WTC11 (cell line): ENCODE measurements at regions not wholly inside any gene's neighbourhood (a gene's known extent, or its start where the extent isn't known, plus 50 kb on each side); places are given as distances from the start of the nearest gene placed in this dataset.

ENCODE experiments used
- ATAC-seq: fragments of 200-7000 bp; cut with Tn5 transposase; 2 replicates; pipeline ENCODE4 v1.10.0; 2021; ENCODE audit warnings: mild to moderate bottlenecking, moderate library complexity
- CTCF ChIA-PET: fragments of 300-600 bp; sonication (Branson Sonifier 250); formaldehyde crosslinking; loops from one replicate; lab custom pipeline; 2021; ENCODE audit warnings: antibody characterized with exemption; lab: Charles Lee
- POLR2A ChIA-PET: fragments of 350-600 bp; sonication (Branson Sonifier 250); formaldehyde crosslinking; loops from one replicate; lab custom pipeline; 2021; ENCODE audit warnings: antibody characterized with exemption; lab: Charles Lee
- DNase-seq: peaks from one replicate; pipeline ENCODE4 v3.0.0; 2021; ENCODE audit warnings: low spot score
- H3K27ac Mint-ChIP-seq: 2 replicates; pipeline ENCODE4 v1.8.0; 2021; ENCODE audit warnings: mixed read lengths
- H3K27me3 Mint-ChIP-seq: 2 replicates; pipeline ENCODE4 v1.8.0; 2021; ENCODE audit warnings: low read depth, mild to moderate bottlenecking, moderate library complexity, mixed read lengths
- H3K36me3 Mint-ChIP-seq: 2 replicates; pipeline ENCODE4 v1.8.0; 2021; ENCODE audit warnings: mixed read lengths
- H3K4me1 Mint-ChIP-seq: 2 replicates; pipeline ENCODE4 v1.8.0; 2022; ENCODE audit warnings: mixed read lengths
- H3K4me3 Mint-ChIP-seq: 2 replicates; pipeline ENCODE4 v1.8.0; 2021; ENCODE audit warnings: mild to moderate bottlenecking, moderate library complexity, mixed read lengths
- H3K9me3 Mint-ChIP-seq: 2 replicates; pipeline ENCODE4 v1.8.0; 2021; ENCODE audit warnings: mixed read lengths
- AFF4 ChIP-seq: sonication (generic); formaldehyde crosslinking; IDR thresholded peaks from 2 replicates; pipeline ENCODE4 v1.8.1; 2023; ENCODE audit warnings: mild to moderate bottlenecking, missing genetic modification reagents, borderline replicate concordance
- CBFB ChIP-seq: sonication (generic); formaldehyde crosslinking; IDR thresholded peaks from 2 replicates; pipeline ENCODE4 v1.8.1; 2022; ENCODE audit warnings: mild to moderate bottlenecking, low read depth, missing genetic modification reagents
- CREM ChIP-seq: sonication (generic); formaldehyde crosslinking; IDR thresholded peaks from 2 replicates; pipeline ENCODE4 v1.8.1; 2022; ENCODE audit warnings: mild to moderate bottlenecking, missing genetic modification reagents, moderate library complexity
- ELF4 ChIP-seq: sonication (generic); formaldehyde crosslinking; IDR thresholded peaks from 2 replicates; pipeline ENCODE4 v1.8.1; 2022; ENCODE audit warnings: low read depth, mild to moderate bottlenecking, moderate library complexity, missing genetic modification reagents
- GTF2I ChIP-seq: fragments of 250-450 bp; sonication (Bioruptor Pico); conservative IDR thresholded peaks from 2 replicates; pipeline ENCODE4 v1.4.0; 2021; ENCODE audit warnings: mild to moderate bottlenecking
- HMGA2 ChIP-seq: fragments of 250-450 bp; sonication (Bioruptor Pico); IDR thresholded peaks from 2 replicates; pipeline ENCODE4 v1.4.0; 2021; ENCODE audit warnings: mild to moderate bottlenecking, moderate library complexity
- KAT7 ChIP-seq: sonication (generic); formaldehyde crosslinking; IDR thresholded peaks from 2 replicates; pipeline ENCODE4 v1.8.1; 2023; ENCODE audit warnings: missing genetic modification reagents, mild to moderate bottlenecking, borderline replicate concordance
- MXD4 ChIP-seq: fragments of 250-450 bp; sonication (Bioruptor Pico); IDR thresholded peaks from 2 replicates; pipeline ENCODE4 v1.8.0; 2021; ENCODE audit warnings: mild to moderate bottlenecking, moderate library complexity, borderline replicate concordance
- NR1H2 ChIP-seq: sonication (generic); formaldehyde crosslinking; IDR thresholded peaks from 2 replicates; pipeline ENCODE4 v1.9.0; 2021; ENCODE audit warnings: mild to moderate bottlenecking, moderate library complexity, missing genetic modification reagents
- NR3C1 ChIP-seq: sonication (generic); formaldehyde crosslinking; conservative IDR thresholded peaks from 2 replicates; pipeline ENCODE4 v1.8.1; 2023; ENCODE audit warnings: low read depth, mild to moderate bottlenecking, missing genetic modification reagents
- RELA ChIP-seq: sonication (generic); formaldehyde crosslinking; IDR thresholded peaks from 2 replicates; pipeline ENCODE4 v1.8.1; 2022; ENCODE audit warnings: missing genetic modification reagents, mild to moderate bottlenecking, borderline replicate concordance
- TCF7 ChIP-seq: sonication (generic); formaldehyde crosslinking; IDR thresholded peaks from 2 replicates; pipeline ENCODE4 v1.8.0; 2022; ENCODE audit warnings: mild to moderate bottlenecking, low read depth, missing genetic modification reagents, moderate library complexity
- TP53 ChIP-seq: sonication (generic); formaldehyde crosslinking; IDR thresholded peaks from 2 replicates; pipeline ENCODE4 v1.8.1; 2023; ENCODE audit warnings: mild to moderate bottlenecking, missing genetic modification reagents
- ZBTB21 ChIP-seq: sonication (generic); formaldehyde crosslinking; IDR thresholded peaks from 2 replicates; pipeline ENCODE4 v1.8.1; 2023; ENCODE audit warnings: mild to moderate bottlenecking, missing genetic modification reagents, borderline replicate concordance
- ZMAT4 ChIP-seq: fragments of 250-450 bp; sonication (Bioruptor Pico); IDR thresholded peaks from 2 replicates; pipeline ENCODE4 v1.9.0; 2021; ENCODE audit warnings: mild to moderate bottlenecking
- ZNF416 ChIP-seq: fragments of 250-450 bp; sonication (Bioruptor Pico); IDR thresholded peaks from 2 replicates; pipeline ENCODE4 v1.9.0; 2021; ENCODE audit warnings: mild to moderate bottlenecking, inconsistent platforms
- TF ChIP-seq, protein P1 (sequence below): sonication (generic); formaldehyde crosslinking; IDR thresholded peaks from 2 replicates; pipeline ENCODE4 v1.8.1; 2023; ENCODE audit warnings: mild to moderate bottlenecking, moderate library complexity, missing genetic modification reagents
- TF ChIP-seq, protein P2 (sequence below): fragments of 200-600 bp; IDR thresholded peaks from 2 replicates; pipeline ENCODE4 v1.8.0; 2022; ENCODE audit warnings: antibody characterized with exemption
- TF ChIP-seq, protein P3 (sequence below): sonication (generic); formaldehyde crosslinking; IDR thresholded peaks from 2 replicates; pipeline ENCODE4 v1.8.1; 2022; ENCODE audit warnings: missing genetic modification reagents, borderline replicate concordance

DNA sequence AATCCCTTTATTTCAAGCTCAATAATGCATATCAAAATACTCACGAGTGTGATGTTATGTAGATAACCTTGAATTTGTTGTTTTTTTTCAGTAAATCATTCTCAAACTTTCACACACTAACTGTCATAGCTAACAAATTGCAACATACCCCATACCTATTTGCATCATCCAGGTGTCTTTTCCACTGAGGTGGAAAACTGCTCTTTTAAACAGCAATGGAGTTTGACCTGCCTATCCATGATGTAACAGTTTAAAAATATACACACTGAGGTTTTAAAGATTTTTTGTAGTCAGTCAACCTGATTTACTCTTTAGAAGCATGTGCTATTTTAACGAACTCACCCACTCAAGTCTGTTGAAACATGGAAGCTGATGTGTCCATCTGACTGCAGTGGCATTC lies 298.7 kb downstream of the RND3 start:
- H3K36me3 Mint-ChIP-seq, result 0 out of 2 replicates have a peak, but pooled peaks cover 8% of the 10 kb centered on the region
- no peaks in the 10 kb centered on the region for H3K27me3 Mint-ChIP-seq
- ChIA-PET POLR2A (no interaction called here), CTCF (no interaction called here)
- peaks cover 17% of the 10 kb centered on the region for H3K9me3 Mint-ChIP-seq
- no peak overlapping the region for H3K27ac Mint-ChIP-seq
- DNase-seq, result no peak
- TF ChIP-seq ZBTB21, result no peak
- TF ChIP-seq HMGA2 (CRISPR knock-in tag), result no peak
- no peak for TF ChIP-seq TP53 (CRISPR knock-in tag)
- TF ChIP-seq ELF4, result no peak
- TF ChIP-seq, protein P1, sequence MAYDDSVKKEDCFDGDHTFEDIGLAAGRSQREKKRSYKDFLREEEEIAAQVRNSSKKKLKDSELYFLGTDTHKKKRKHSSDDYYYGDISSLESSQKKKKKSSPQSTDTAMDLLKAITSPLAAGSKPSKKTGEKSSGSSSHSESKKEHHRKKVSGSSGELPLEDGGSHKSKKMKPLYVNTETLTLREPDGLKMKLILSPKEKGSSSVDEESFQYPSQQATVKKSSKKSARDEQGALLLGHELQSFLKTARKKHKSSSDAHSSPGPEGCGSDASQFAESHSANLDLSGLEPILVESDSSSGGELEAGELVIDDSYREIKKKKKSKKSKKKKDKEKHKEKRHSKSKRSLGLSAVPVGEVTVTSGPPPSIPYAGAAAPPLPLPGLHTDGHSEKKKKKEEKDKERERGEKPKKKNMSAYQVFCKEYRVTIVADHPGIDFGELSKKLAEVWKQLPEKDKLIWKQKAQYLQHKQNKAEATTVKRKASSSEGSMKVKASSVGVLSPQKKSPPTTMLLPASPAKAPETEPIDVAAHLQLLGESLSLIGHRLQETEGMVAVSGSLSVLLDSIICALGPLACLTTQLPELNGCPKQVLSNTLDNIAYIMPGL, result no peak
- no peak for TF ChIP-seq ZMAT4 (CRISPR knock-in tag)
- TF ChIP-seq, protein P2, sequence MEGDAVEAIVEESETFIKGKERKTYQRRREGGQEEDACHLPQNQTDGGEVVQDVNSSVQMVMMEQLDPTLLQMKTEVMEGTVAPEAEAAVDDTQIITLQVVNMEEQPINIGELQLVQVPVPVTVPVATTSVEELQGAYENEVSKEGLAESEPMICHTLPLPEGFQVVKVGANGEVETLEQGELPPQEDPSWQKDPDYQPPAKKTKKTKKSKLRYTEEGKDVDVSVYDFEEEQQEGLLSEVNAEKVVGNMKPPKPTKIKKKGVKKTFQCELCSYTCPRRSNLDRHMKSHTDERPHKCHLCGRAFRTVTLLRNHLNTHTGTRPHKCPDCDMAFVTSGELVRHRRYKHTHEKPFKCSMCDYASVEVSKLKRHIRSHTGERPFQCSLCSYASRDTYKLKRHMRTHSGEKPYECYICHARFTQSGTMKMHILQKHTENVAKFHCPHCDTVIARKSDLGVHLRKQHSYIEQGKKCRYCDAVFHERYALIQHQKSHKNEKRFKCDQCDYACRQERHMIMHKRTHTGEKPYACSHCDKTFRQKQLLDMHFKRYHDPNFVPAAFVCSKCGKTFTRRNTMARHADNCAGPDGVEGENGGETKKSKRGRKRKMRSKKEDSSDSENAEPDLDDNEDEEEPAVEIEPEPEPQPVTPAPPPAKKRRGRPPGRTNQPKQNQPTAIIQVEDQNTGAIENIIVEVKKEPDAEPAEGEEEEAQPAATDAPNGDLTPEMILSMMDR, result no peak
- no peak for TF ChIP-seq GTF2I (CRISPR knock-in tag)
- no peak for TF ChIP-seq ZNF416 (CRISPR knock-in tag)
- no peak for TF ChIP-seq NR3C1 (CRISPR knock-in tag)
- no peak for TF ChIP-seq MXD4 (CRISPR knock-in tag)
- no peak for TF ChIP-seq RELA (CRISPR knock-in tag)
- TF ChIP-seq CBFB (CRISPR knock-in tag), result no peak
- peaks cover 12% of the 10 kb centered on the region for H3K4me1 Mint-ChIP-seq
- ATAC-seq, result no peak
- H3K4me3 Mint-ChIP-seq, result no peak overlapping the region

DNA sequence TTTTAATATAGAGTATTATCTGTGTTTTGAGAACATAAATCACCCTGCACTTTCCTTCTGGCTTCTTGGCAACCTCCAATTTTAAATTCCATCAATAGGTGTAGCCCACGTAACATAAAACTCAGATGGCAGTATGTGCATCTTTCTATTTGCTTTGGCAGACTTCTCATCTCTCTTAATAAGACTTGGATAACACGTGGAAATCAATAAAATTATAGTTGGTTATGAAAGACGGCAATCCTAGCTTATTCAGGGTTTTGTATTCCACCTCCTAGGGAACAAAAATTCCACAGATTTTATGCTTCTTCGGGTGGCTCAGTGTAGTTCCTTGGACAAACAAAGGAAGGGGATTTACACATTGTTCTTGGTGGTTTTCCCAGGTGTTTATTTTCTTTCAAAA lies 299.3 kb downstream of the RND3 start:
- ATAC-seq, result no peak
- CTCF ChIA-PET, result no interaction called here
- TF ChIP-seq CREM, result no peak

GRCh38 chr2:150182566-150183235 lies 304.8 kb downstream of the RND3 start:
- Mint-ChIP-seq H3K4me3 (no peak overlapping the region), H3K4me1 (peaks cover 21% of the 10 kb centered on the region), H3K9me3 (peaks cover 19% of the 10 kb centered on the region), H3K27ac (no peak overlapping the region), H3K27me3 (no peaks in the 10 kb centered on the region), H3K36me3 (peaks cover 13% of the 10 kb centered on the region)
- POLR2A ChIA-PET, result no interaction called here
- ATAC-seq (no peak), DNase-seq (no peak)
- CTCF ChIA-PET, result no interaction called here
- no peak for TF ChIP-seq AFF4 (CRISPR knock-in tag)
- TF ChIP-seq GTF2I (CRISPR knock-in tag), result no peak
- TF ChIP-seq, protein P3, sequence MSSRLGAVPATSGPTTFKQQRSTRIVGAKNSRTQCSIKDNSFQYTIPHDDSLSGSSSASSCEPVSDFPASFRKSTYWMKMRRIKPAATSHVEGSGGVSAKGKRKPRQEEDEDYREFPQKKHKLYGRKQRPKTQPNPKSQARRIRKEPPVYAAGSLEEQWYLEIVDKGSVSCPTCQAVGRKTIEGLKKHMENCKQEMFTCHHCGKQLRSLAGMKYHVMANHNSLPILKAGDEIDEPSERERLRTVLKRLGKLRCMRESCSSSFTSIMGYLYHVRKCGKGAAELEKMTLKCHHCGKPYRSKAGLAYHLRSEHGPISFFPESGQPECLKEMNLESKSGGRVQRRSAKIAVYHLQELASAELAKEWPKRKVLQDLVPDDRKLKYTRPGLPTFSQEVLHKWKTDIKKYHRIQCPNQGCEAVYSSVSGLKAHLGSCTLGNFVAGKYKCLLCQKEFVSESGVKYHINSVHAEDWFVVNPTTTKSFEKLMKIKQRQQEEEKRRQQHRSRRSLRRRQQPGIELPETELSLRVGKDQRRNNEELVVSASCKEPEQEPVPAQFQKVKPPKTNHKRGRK, result no peak
- no peak for TF ChIP-seq TCF7 (CRISPR knock-in tag)
- no peak for TF ChIP-seq NR1H2 (CRISPR knock-in tag)
- no peak for TF ChIP-seq KAT7 (CRISPR knock-in tag)

More for the DNA sequence above, 299.3 kb downstream of the RND3 start:
- Mint-ChIP-seq H3K36me3 (0 out of 2 replicates have a peak, but pooled peaks cover 8% of the 10 kb centered on the region), H3K4me1 (peaks cover 16% of the 10 kb centered on the region), H3K9me3 (peaks cover 17% of the 10 kb centered on the region), H3K27ac (no peak overlapping the region), H3K4me3 (no peak overlapping the region), H3K27me3 (no peaks in the 10 kb centered on the region)
- POLR2A ChIA-PET, result no interaction called here
- no peak for DNase-seq
